Pons (tissue), 1 donor: ENCODE measurements at regions not wholly inside any gene's neighbourhood (a gene's known extent, or its start where the extent isn't known, plus 50 kb on each side); places are given as distances from the start of the nearest gene placed in this dataset.
A peak's percentile ranks its signal among the peaks of the same experiment; 100 is the strongest.

Experiments
- DNase-seq: peaks from one replicate; pipeline ENCODE4 v3.0.0-alpha.2; 2016; ENCODE audit warnings: low spot score

GRCh38 chr1:184319879-184320278 lies 67.0 kb upstream of the C1orf21 start:
- no peak for DNase-seq

- DNase-seq, result no peak
Observed at GRCh38 chr1:184322253-184322652, 64.6 kb upstream of the C1orf21 start.

GRCh38 chr1:184324972-184325371 lies 61.9 kb upstream of the C1orf21 start:
- no peak for DNase-seq

GRCh38 chr1:184326278-184326677 lies 60.6 kb upstream of the C1orf21 start:
- no peak for DNase-seq

GRCh38 chr1:184329245-184329953 lies 57.4 kb upstream of the C1orf21 start:
- DNase-seq, result no peak

- peak; percentile 3 for DNase-seq
Observed at GRCh38 chr1:184329962-184330868, 56.6 kb upstream of the C1orf21 start.

- no peak for DNase-seq
Observed at GRCh38 chr1:184330875-184331274, 56.0 kb upstream of the C1orf21 start.
